KMS-11 (cell line): ENCODE measurements at regions not wholly inside any gene's neighbourhood (a gene's known extent, or its start where the extent isn't known, plus 50 kb on each side); places are given as distances from the start of the nearest gene placed in this dataset.
A peak's percentile ranks its signal among the peaks of the same experiment; 100 is the strongest.

ENCODE experiments used
- H2AFZ ChIP-seq: fragments of 200-600 bp; sonication (generic); 2 replicates; pipeline ENCODE4 v1.6.1; 2016; ENCODE audit warnings: antibody characterized with exemption, mixed run types, low read depth
- H3K27ac ChIP-seq: fragments of 200-600 bp; sonication (generic); 2 replicates; pipeline ENCODE4 v1.6.1; 2016; ENCODE audit warnings: mild to moderate bottlenecking, mixed run types
- H3K27me3 ChIP-seq: fragments of 200-600 bp; sonication (generic); 2 replicates; pipeline ENCODE4 v1.6.1; 2017; ENCODE audit warnings: mild to moderate bottlenecking, low read depth, mixed run types, moderate library complexity; ENCODE audit not compliant: insufficient read depth
- H3K36me3 ChIP-seq: fragments of 200-600 bp; sonication (generic); 2 replicates; pipeline ENCODE4 v1.6.1; 2017; ENCODE audit warnings: mild to moderate bottlenecking, mixed run types; ENCODE audit not compliant: insufficient read depth
- H3K4me1 ChIP-seq: fragments of 200-600 bp; sonication (generic); 2 replicates; pipeline ENCODE4 v1.6.1; 2016; ENCODE audit warnings: mild to moderate bottlenecking, low read depth, mixed run types; ENCODE audit not compliant: poor library complexity, severe bottlenecking
- H3K4me2 ChIP-seq: fragments of 200-600 bp; sonication (generic); 2 replicates; pipeline ENCODE4 v1.7.0; 2016; ENCODE audit warnings: mild to moderate bottlenecking, mixed run types
- H3K4me3 ChIP-seq: fragments of 200-600 bp; sonication (generic); IDR thresholded peaks from 2 replicates; pipeline ENCODE4 v1.6.1; 2017; ENCODE audit warnings: low read depth, low read length, mixed read lengths; ENCODE audit not compliant: insufficient read depth
- H3K79me2 ChIP-seq: fragments of 200-600 bp; sonication (generic); 2 replicates; pipeline ENCODE4 v1.6.1; 2016; ENCODE audit warnings: low read depth, mixed run types; ENCODE audit not compliant: insufficient read depth
- H3K9ac ChIP-seq: fragments of 200-600 bp; sonication (generic); 2 replicates; pipeline ENCODE4 v1.6.1; 2016; ENCODE audit warnings: mild to moderate bottlenecking, mixed run types
- H4K20me1 ChIP-seq: fragments of 200-600 bp; sonication (generic); 2 replicates; pipeline ENCODE4 v1.6.1; 2016; ENCODE audit warnings: mild to moderate bottlenecking, mixed run types; ENCODE audit not compliant: insufficient read depth
- CTCF ChIP-seq: fragments of 200-600 bp; sonication (generic); conservative IDR thresholded peaks from 2 replicates; pipeline ENCODE4 v1.6.1; 2017; ENCODE audit warnings: low read depth, mild to moderate bottlenecking, antibody characterized with exemption, low read length, moderate library complexity, mixed read lengths

- no peak overlapping the region for H2AFZ ChIP-seq
- no peak for TF ChIP-seq CTCF
- no peak overlapping the region for H3K4me2 ChIP-seq
- no peak overlapping the region for H3K9ac ChIP-seq
- no peaks in the 10 kb centered on the region for H3K36me3 ChIP-seq
- H3K79me2 ChIP-seq, result no peaks in the 10 kb centered on the region
- no peak overlapping the region for H3K4me3 ChIP-seq
- peaks cover 20% of the 10 kb centered on the region for H3K4me1 ChIP-seq
- H3K27me3 ChIP-seq, result no peaks in the 10 kb centered on the region
- no peak overlapping the region for H3K27ac ChIP-seq
- H4K20me1 ChIP-seq, result no peaks in the 10 kb centered on the region
Measured at GRCh38 chr10:8325024-8325980, 270.8 kb downstream of the GATA3 start.

GRCh38 chr10:8326396-8327139 lies 272.1 kb downstream of the GATA3 start:
- no peaks in the 10 kb centered on the region for H3K27me3 ChIP-seq
- H3K36me3 ChIP-seq, result no peaks in the 10 kb centered on the region
- H3K4me3 ChIP-seq, result no peak overlapping the region
- H3K27ac ChIP-seq, result no peak overlapping the region
- H4K20me1 ChIP-seq, result no peaks in the 10 kb centered on the region
- no peak for TF ChIP-seq CTCF
- H3K4me2 ChIP-seq, result no peak overlapping the region
- no peak overlapping the region for H3K9ac ChIP-seq
- peaks cover 21% of the 10 kb centered on the region for H3K4me1 ChIP-seq
- no peak overlapping the region for H2AFZ ChIP-seq
- H3K79me2 ChIP-seq, result no peaks in the 10 kb centered on the region

DNA sequence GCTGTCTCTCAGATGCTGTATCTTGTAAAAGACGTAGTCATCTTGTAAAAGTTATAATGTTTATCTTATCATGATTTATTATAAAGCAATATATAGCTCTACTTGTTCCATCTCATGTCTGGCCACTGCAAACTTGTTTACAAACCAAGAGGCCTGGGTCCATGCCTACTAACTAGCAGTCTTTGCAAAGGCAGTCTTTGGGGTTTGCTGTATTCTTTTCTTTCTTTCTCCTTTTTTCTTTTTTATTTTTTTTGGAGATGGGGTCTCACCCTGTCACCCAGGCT lies 272.6 kb downstream of the GATA3 start:
- Histone ChIP-seq H3K9ac (no peak overlapping the region), H3K27me3 (no peaks in the 10 kb centered on the region), H3K79me2 (no peaks in the 10 kb centered on the region), H3K4me2 (no peak overlapping the region), H3K36me3 (no peaks in the 10 kb centered on the region), H3K4me3 (no peak overlapping the region), H3K27ac (no peak overlapping the region), H2AFZ (no peak overlapping the region), H4K20me1 (no peaks in the 10 kb centered on the region), H3K4me1 (peaks cover 21% of the 10 kb centered on the region)
- TF ChIP-seq CTCF, result no peak

DNA sequence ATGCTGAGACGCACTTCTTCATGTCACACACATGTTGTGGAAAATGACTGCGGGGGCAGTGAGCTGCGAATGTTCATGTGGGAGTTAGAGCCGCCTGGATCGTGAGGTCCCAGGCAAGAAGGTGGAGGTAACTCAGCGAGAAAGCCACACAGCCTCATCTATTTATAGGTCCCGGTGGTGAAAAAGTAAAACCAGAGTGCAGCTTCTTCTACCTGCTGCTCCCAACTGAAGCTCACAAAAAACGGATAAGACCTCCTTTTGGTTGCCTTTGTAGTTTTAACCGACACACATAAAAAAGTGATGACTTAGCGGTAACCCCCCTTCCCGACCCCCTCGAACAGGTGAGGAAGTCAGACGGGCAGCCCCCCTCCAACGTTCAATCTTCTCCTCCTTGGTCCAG lies 276.9 kb downstream of the GATA3 start:
- H3K27me3 ChIP-seq, result no peaks in the 10 kb centered on the region
- TF ChIP-seq CTCF, result no peak
- no peak overlapping the region for H3K4me3 ChIP-seq
- H4K20me1 ChIP-seq, result no peaks in the 10 kb centered on the region
- peak overlapping the region; percentile 73; the same call in 1 of the 2 replicates for H3K9ac ChIP-seq
- peaks cover 19% of the 10 kb centered on the region for H3K4me1 ChIP-seq
- peak overlapping the region; percentile 83 for H3K27ac ChIP-seq
- peak overlapping the region; percentile 78 for H3K4me2 ChIP-seq
- H2AFZ ChIP-seq, result no peak overlapping the region
- no peaks in the 10 kb centered on the region for H3K79me2 ChIP-seq
- no peaks in the 10 kb centered on the region for H3K36me3 ChIP-seq
